T-cell (primary cell): ENCODE measurements at regions not wholly inside any gene's neighbourhood (a gene's known extent, or its start where the extent isn't known, plus 50 kb on each side); places are given as distances from the start of the nearest gene placed in this dataset.
A peak's percentile ranks its signal among the peaks of the same experiment; 100 is the strongest.
"Not testable (repeated sequence)": the region's sequence is repeated elsewhere in the genome, so short reads cannot be mapped to it uniquely, and the experiment has no call there.

Experiments used
- ATAC-seq, 4 experiments: fragments of 200-7000 bp in 3 of 4; fragments of 150-1000 bp in 1 of 4; cut with Tn5 transposase; replicated peaks in 1 of 4; 1 replicate in 3 of 4; 2 replicates in 1 of 4; pipeline ENCODE4 v1.10.0; 2021; ENCODE audit warnings: moderate library complexity in 3 of 4, mild to moderate bottlenecking in 2 of 4, moderate number of reproducible peaks in 1 of 4
- CTCF ChIA-PET, 2 donors: fragments of 300-600 bp; sonication (Branson Sonifier 250); formaldehyde crosslinking; loops; one replicate each; lab custom pipeline; 2022; ENCODE audit warnings: antibody characterized with exemption in 2 of 2; lab: Charles Lee
- POLR2A ChIA-PET, 2 donors: fragments of 300-600 bp; sonication (Branson Sonifier 250); formaldehyde crosslinking; loops; one replicate each; lab custom pipeline; 2022; ENCODE audit warnings: antibody characterized with exemption in 2 of 2; lab: Charles Lee
- DNase-seq, 35 experiments: peaks; one replicate each; pipeline versions ENCODE4 v3.0.0 to v3.0.0-alpha.2; 2013 to 2023
- H3K27ac ChIP-seq: one replicate; pipeline ENCODE4 v1.5.1; 2013; ENCODE audit warnings: low read length
- H3K27me3 ChIP-seq, 2 experiments: replicated peaks in 1 of 2; 1 replicate in 1 of 2; 2 replicates in 1 of 2; pipeline versions ENCODE4 v1.6.1 to v1.7.0; 2013; ENCODE audit warnings: low read length in 1 of 2, mixed read lengths in 1 of 2; ENCODE audit not compliant: control insufficient read depth in 2 of 2, insufficient read depth in 2 of 2; ENCODE audit errors: extremely low read depth in 1 of 2
- H3K36me3 ChIP-seq, 2 donors: 1 replicate in 1 of 2; 2 replicates in 1 of 2; pipeline versions ENCODE4 v1.6.1 to v1.7.0; 2013; ENCODE audit warnings: low read length in 1 of 2; ENCODE audit not compliant: control insufficient read depth in 2 of 2, insufficient read depth in 1 of 2; ENCODE audit errors: extremely low read depth in 1 of 2
- H3K4me1 ChIP-seq, 2 experiments: 1 replicate in 1 of 2; 2 replicates in 1 of 2; pipeline versions ENCODE4 v1.6.1 to v1.7.0; 2013; ENCODE audit warnings: low read length in 2 of 2, mixed read lengths in 1 of 2; ENCODE audit not compliant: insufficient read depth in 2 of 2, control insufficient read depth in 1 of 2; ENCODE audit errors: extremely low read depth in 1 of 2
- H3K4me3 ChIP-seq, 2 donors: 1 replicate in 1 of 2; 2 replicates in 1 of 2; pipeline versions ENCODE4 v1.5.1 to v1.7.0; 2013; ENCODE audit warnings: mild to moderate bottlenecking in 2 of 2, low read length in 1 of 2, moderate library complexity in 1 of 2; ENCODE audit not compliant: control insufficient read depth in 1 of 2; ENCODE audit errors: extremely low read depth in 1 of 2
- H3K9me3 ChIP-seq: 2 replicates; pipeline ENCODE4 v1.7.0; 2013
- H3K27ac Mint-ChIP-seq, 2 donors: one replicate each; pipeline ENCODE4 v1.8.0; 2020 to 2021; ENCODE audit warnings: mild to moderate bottlenecking in 2 of 2, mixed read lengths in 2 of 2
- H3K27me3 Mint-ChIP-seq, 2 donors: one replicate each; pipeline ENCODE4 v1.8.0; 2021 to 2022; ENCODE audit warnings: mixed read lengths in 2 of 2
- H3K36me3 Mint-ChIP-seq: one replicate; pipeline ENCODE4 v1.8.0; 2021; ENCODE audit warnings: mixed read lengths
- H3K4me1 Mint-ChIP-seq, 3 donors: one replicate each; pipeline ENCODE4 v1.8.0; 2020 to 2022; ENCODE audit warnings: mixed read lengths in 3 of 3, mild to moderate bottlenecking in 1 of 3
- H3K4me3 Mint-ChIP-seq, 3 donors: one replicate each; pipeline ENCODE4 v1.8.0; 2020 to 2022; ENCODE audit warnings: mild to moderate bottlenecking in 3 of 3, mixed read lengths in 3 of 3, moderate library complexity in 3 of 3
- H3K9me3 Mint-ChIP-seq, 3 donors: one replicate each; pipeline ENCODE4 v1.8.0; 2020 to 2022; ENCODE audit warnings: mixed read lengths in 3 of 3
- WGBS: methylation state at CpG from one replicate; pipeline ENCODE4 v1.1.5; 2013; ENCODE audit warnings: missing lambda C conversion rate; ENCODE audit not compliant: insufficient coverage; 5-methylcytosine and 5-hydroxymethylcytosine counted together

- ATAC-seq (no peak), DNase-seq (no peak)
- WGBS, result 98% methylated on average over 5 of the region's 8 CpGs
- peaks cover 0 to 14% (median 8%) of the 10 kb centered on the region in 3 donors for H3K9me3 Mint-ChIP-seq
- Histone ChIP-seq H3K36me3 (no peaks in the 10 kb centered on the region), H3K9me3 (no peaks in the 10 kb centered on the region), H3K27me3 (peaks cover 0 to 18% of the 10 kb centered on the region in 2 experiments), H3K4me1 (peaks cover 3 to 11% of the 10 kb centered on the region in 2 experiments), H3K27ac (no peak overlapping the region), H3K4me3 (peak overlapping the region; percentile 51 to 68)
- H3K4me3 Mint-ChIP-seq, result peak overlapping the region; percentile 77 to 87 (median 83)
- peaks cover 5% of the 10 kb centered on the region for H3K36me3 Mint-ChIP-seq
- ChIA-PET POLR2A (interaction anchor here in 1 of 2 donors (0.5 kb wide), 1 partner anchor 65 kb away, joined by 3 read pairs; no protein-coding TSS in a partner anchor), CTCF (interaction anchor here (0.5 to 2.5 kb wide), 6 partner anchors 12 to 1582 kb away, joined by 3 to 11 read pairs (median 4); no protein-coding TSS in a partner anchor)
- H3K27me3 Mint-ChIP-seq, result peaks cover 10 to 11% of the 10 kb centered on the region in 2 donors
- H3K4me1 Mint-ChIP-seq, result peaks cover 16 to 18% (median 17%) of the 10 kb centered on the region in 3 donors
- H3K27ac Mint-ChIP-seq, result no peak overlapping the region
Measured at GRCh38 chr6:13874191-13874549, 50.6 kb upstream of the RNF182 start.

- 12% methylated on average over 43 of the region's 49 CpGs for WGBS
- Histone ChIP-seq H3K4me1 (peaks cover 3 to 11% of the 10 kb centered on the region in 2 experiments), H3K27me3 (peaks cover 0 to 16% of the 10 kb centered on the region in 2 experiments), H3K4me3 (peak overlapping the region; percentile 51 to 68), H3K27ac (no peak overlapping the region), H3K9me3 (no peaks in the 10 kb centered on the region), H3K36me3 (no peaks in the 10 kb centered on the region)
- Mint-ChIP-seq H3K4me3 (peak overlapping the region; percentile 77 to 87 (median 83)), H3K27ac (peak overlapping the region in 1 of 2 donors; percentile 79), H3K27me3 (peaks cover 8 to 9% of the 10 kb centered on the region in 2 donors), H3K4me1 (peaks cover 16 to 18% (median 17%) of the 10 kb centered on the region in 3 donors), H3K9me3 (peaks cover 0 to 13% (median 8%) of the 10 kb centered on the region in 3 donors), H3K36me3 (peaks cover 5% of the 10 kb centered on the region)
- ATAC-seq (peak; percentile 86 to 95 (median 92)), DNase-seq (peak; percentile 13 to 78 (median 61))
- CTCF ChIA-PET, result interaction anchor here (0.5 to 2.5 kb wide), 8 partner anchors 12 to 1583 kb away, joined by 3 to 11 read pairs (median 4); no protein-coding TSS in a partner anchor
- POLR2A ChIA-PET, result interaction anchor here in 1 of 2 donors (0.5 kb wide), 1 partner anchor 66 kb away, joined by 3 read pairs; no protein-coding TSS in a partner anchor
Measured at GRCh38 chr6:13873288-13874190, 51.2 kb upstream of the RNF182 start.

- POLR2A ChIA-PET, result no interaction called here
- Histone ChIP-seq H3K27ac (no peak overlapping the region), H3K27me3 (peaks cover 0 to 18% of the 10 kb centered on the region in 2 experiments), H3K9me3 (no peaks in the 10 kb centered on the region), H3K4me3 (no peak overlapping the region), H3K36me3 (no peaks in the 10 kb centered on the region), H3K4me1 (peaks cover 3 to 11% of the 10 kb centered on the region in 2 experiments)
- ATAC-seq (no peak), DNase-seq (peak in 1 of 35 experiments; percentile 11)
- H3K36me3 Mint-ChIP-seq, result no peaks in the 10 kb centered on the region
- peak overlapping the region; percentile 77 to 87 (median 83) for H3K4me3 Mint-ChIP-seq
- peaks cover 0 to 4% (median 1%) of the 10 kb centered on the region in 3 donors for H3K9me3 Mint-ChIP-seq
- H3K4me1 Mint-ChIP-seq, result peaks cover 16 to 18% (median 17%) of the 10 kb centered on the region in 3 donors
- no CpG with 5 or more reads among the region's 2 CpGs for WGBS
- no peak overlapping the region for H3K27ac Mint-ChIP-seq
- peaks cover 8 to 13% of the 10 kb centered on the region in 2 donors for H3K27me3 Mint-ChIP-seq
- CTCF ChIA-PET, result interaction anchor here in 1 of 2 donors (2.5 kb wide), 1 partner anchor 194 kb away, joined by 11 read pairs; no protein-coding TSS in a partner anchor
Measured at GRCh38 chr6:13872681-13873080, 52.1 kb upstream of the RNF182 start.

- WGBS, result 96% methylated on average over 7 of the region's 23 CpGs
- CTCF ChIA-PET, result interaction anchor here in 1 of 2 donors (0.6 kb wide), 1 partner anchor 19 kb away, joined by 5 read pairs; no protein-coding TSS in a partner anchor
- H3K27me3 Mint-ChIP-seq, result peaks cover 7 to 17% of the 10 kb centered on the region in 2 donors
- H3K4me3 Mint-ChIP-seq, H3K36me3 Mint-ChIP-seq, ATAC-seq, H3K9me3 ChIP-seq, H3K9me3 Mint-ChIP-seq, H3K4me3 ChIP-seq, H3K27ac Mint-ChIP-seq, H3K36me3 ChIP-seq, DNase-seq, H3K27ac ChIP-seq, POLR2A ChIA-PET: not testable (repeated sequence)
- Histone ChIP-seq H3K27me3 (peaks cover 0 to 18% of the 10 kb centered on the region in 2 experiments), H3K4me1 (peaks cover 3 to 11% of the 10 kb centered on the region in 2 experiments)
- peaks cover 16 to 18% (median 17%) of the 10 kb centered on the region in 3 donors for H3K4me1 Mint-ChIP-seq
Measured at GRCh38 chr6:13872006-13872405, 52.7 kb upstream of the RNF182 start.

GRCh38 chr6:13870214-13870830 is 54.4 kb upstream of the RNF182 start:
- ATAC-seq (no peak), DNase-seq (no peak)
- no peak overlapping the region for H3K27ac ChIP-seq
- Mint-ChIP-seq H3K36me3 (no peaks in the 10 kb centered on the region), H3K4me1 (peaks cover 16 to 18% (median 17%) of the 10 kb centered on the region in 3 donors), H3K9me3 (no peaks in the 10 kb centered on the region), H3K4me3 (no peak overlapping the region), H3K27me3 (peaks cover 3 to 17% of the 10 kb centered on the region in 2 donors), H3K27ac (no peak overlapping the region)
- POLR2A ChIA-PET, result interaction anchor here in 1 of 2 donors (0.6 kb wide), 1 partner anchor 1606 kb away, joined by 3 read pairs; no protein-coding TSS in a partner anchor
- CTCF ChIA-PET, result interaction anchor here in 1 of 2 donors (0.5 to 0.7 kb wide), 2 partner anchors 57 to 281 kb away, joined by 4 to 5 read pairs; no protein-coding TSS in a partner anchor
- peaks cover 3 to 11% of the 10 kb centered on the region in 2 experiments for H3K4me1 ChIP-seq
- no peaks in the 10 kb centered on the region for H3K9me3 ChIP-seq
- H3K4me3 ChIP-seq, result no peak overlapping the region
- H3K27me3 ChIP-seq, result peaks cover 0 to 21% of the 10 kb centered on the region in 2 experiments
- no peaks in the 10 kb centered on the region for H3K36me3 ChIP-seq
- 93% methylated on average over 4 of the region's 4 CpGs for WGBS
